OCI-LY1 (cell line): ENCODE measurements at regions not wholly inside any gene's neighbourhood (a gene's known extent, or its start where the extent isn't known, plus 50 kb on each side); places are given as distances from the start of the nearest gene placed in this dataset.

Source experiments
- H2AFZ ChIP-seq: fragments of 200-600 bp; sonication (generic), shearing (Covaris generic); 2 replicates; pipeline ENCODE4 v1.6.0; 2014; ENCODE audit warnings: antibody characterized with exemption, mild to moderate bottlenecking, low read length
- H3F3A ChIP-seq: fragments of 200-600 bp; sonication (generic), shearing (Covaris generic); 2 replicates; pipeline ENCODE4 v1.6.0; 2014; ENCODE audit warnings: mild to moderate bottlenecking, antibody characterized with exemption, low read length, moderate library complexity; ENCODE audit not compliant: insufficient read depth
- H3K27ac ChIP-seq: fragments of 200-600 bp; sonication (generic); 2 replicates; pipeline ENCODE4 v1.5.1; 2014; ENCODE audit warnings: low read length, mixed run types, mild to moderate bottlenecking, low read depth; ENCODE audit not compliant: poor library complexity, severe bottlenecking
- H3K27me3 ChIP-seq: fragments of 200-600 bp; sonication (generic); 2 replicates; pipeline ENCODE4 v1.6.0; 2014; ENCODE audit warnings: antibody characterized with exemption, mild to moderate bottlenecking, low read length, moderate library complexity; ENCODE audit not compliant: insufficient read depth
- H3K36me3 ChIP-seq: fragments of 200-600 bp; sonication (generic); 2 replicates; pipeline ENCODE4 v1.6.1; 2014; ENCODE audit warnings: mild to moderate bottlenecking, antibody characterized with exemption, low read length, moderate library complexity, mixed read lengths; ENCODE audit not compliant: insufficient read depth
- H3K4me1 ChIP-seq: fragments of 200-600 bp; sonication (generic); 2 replicates; pipeline ENCODE4 v1.5.1; 2014; ENCODE audit warnings: mild to moderate bottlenecking, low read length, moderate library complexity; ENCODE audit not compliant: insufficient read depth, severe bottlenecking
- H3K4me2 ChIP-seq: fragments of 200-600 bp; sonication (generic), shearing (Covaris generic); 2 replicates; pipeline ENCODE4 v1.6.1; 2014; ENCODE audit warnings: low read length
- H3K4me3 ChIP-seq: fragments of 200-600 bp; sonication (generic); 2 replicates; pipeline ENCODE4 v1.5.1; 2014; ENCODE audit warnings: low read length, low read depth, mild to moderate bottlenecking, mixed read lengths; ENCODE audit not compliant: poor library complexity, severe bottlenecking
- H3K79me2 ChIP-seq: fragments of 200-600 bp; shearing (Covaris generic); 2 replicates; pipeline ENCODE4 v1.6.1; 2016; ENCODE audit warnings: mixed run types, low read length, mixed read lengths; ENCODE audit not compliant: insufficient read depth
- H3K9ac ChIP-seq: fragments of 200-600 bp; sonication (generic), shearing (Covaris generic); 2 replicates; pipeline ENCODE4 v1.6.1; 2014; ENCODE audit warnings: mild to moderate bottlenecking, low read length, mixed read lengths
- H3K9me2 ChIP-seq: fragments of 200-600 bp; sonication (generic), shearing (Covaris generic); 2 replicates; pipeline ENCODE4 v1.6.1; 2014; ENCODE audit warnings: low read depth, mild to moderate bottlenecking, low read length, mixed read lengths
- H3K9me3 ChIP-seq: fragments of 200-600 bp; shearing (Covaris generic); 2 replicates; pipeline ENCODE4 v1.6.1; 2014; ENCODE audit warnings: low read length, mixed read lengths
- H4K20me1 ChIP-seq: fragments of 200-600 bp; sonication (generic), shearing (Covaris generic); 2 replicates; pipeline ENCODE4 v1.6.0; 2016; ENCODE audit warnings: mild to moderate bottlenecking, low read length; ENCODE audit not compliant: insufficient read depth
- EZH2 ChIP-seq: fragments of 200-600 bp; sonication (generic), shearing (Covaris generic); IDR thresholded peaks from 2 replicates; pipeline ENCODE4 v1.8.0; 2017; ENCODE audit warnings: borderline replicate concordance, mixed run types, mild to moderate bottlenecking, antibody characterized with exemption, low read length, moderate library complexity, mixed read lengths
- TF ChIP-seq, protein P1 (sequence below): fragments of 200-600 bp; sonication (generic), shearing (Covaris generic); IDR thresholded peaks from 2 replicates; pipeline ENCODE4 v1.5.1; 2017; ENCODE audit warnings: mild to moderate bottlenecking, antibody characterized with exemption, low read length, moderate library complexity, mixed read lengths

- H3K4me3 ChIP-seq = no peak overlapping the region
- H3K79me2 ChIP-seq = no peaks in the 10 kb centered on the region
- TF ChIP-seq, protein P1, sequence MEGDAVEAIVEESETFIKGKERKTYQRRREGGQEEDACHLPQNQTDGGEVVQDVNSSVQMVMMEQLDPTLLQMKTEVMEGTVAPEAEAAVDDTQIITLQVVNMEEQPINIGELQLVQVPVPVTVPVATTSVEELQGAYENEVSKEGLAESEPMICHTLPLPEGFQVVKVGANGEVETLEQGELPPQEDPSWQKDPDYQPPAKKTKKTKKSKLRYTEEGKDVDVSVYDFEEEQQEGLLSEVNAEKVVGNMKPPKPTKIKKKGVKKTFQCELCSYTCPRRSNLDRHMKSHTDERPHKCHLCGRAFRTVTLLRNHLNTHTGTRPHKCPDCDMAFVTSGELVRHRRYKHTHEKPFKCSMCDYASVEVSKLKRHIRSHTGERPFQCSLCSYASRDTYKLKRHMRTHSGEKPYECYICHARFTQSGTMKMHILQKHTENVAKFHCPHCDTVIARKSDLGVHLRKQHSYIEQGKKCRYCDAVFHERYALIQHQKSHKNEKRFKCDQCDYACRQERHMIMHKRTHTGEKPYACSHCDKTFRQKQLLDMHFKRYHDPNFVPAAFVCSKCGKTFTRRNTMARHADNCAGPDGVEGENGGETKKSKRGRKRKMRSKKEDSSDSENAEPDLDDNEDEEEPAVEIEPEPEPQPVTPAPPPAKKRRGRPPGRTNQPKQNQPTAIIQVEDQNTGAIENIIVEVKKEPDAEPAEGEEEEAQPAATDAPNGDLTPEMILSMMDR = no peak
- no peak for TF ChIP-seq EZH2
- H4K20me1 ChIP-seq = no peaks in the 10 kb centered on the region
- H3K9ac ChIP-seq = no peak overlapping the region
- no peaks in the 10 kb centered on the region for H3K27me3 ChIP-seq
- no peaks in the 10 kb centered on the region for H3K4me1 ChIP-seq
- no peak overlapping the region for H3K4me2 ChIP-seq
- no peaks in the 10 kb centered on the region for H3F3A ChIP-seq
- H3K27ac ChIP-seq = no peak overlapping the region
- no peak overlapping the region for H2AFZ ChIP-seq
- no peaks in the 10 kb centered on the region for H3K9me2 ChIP-seq
- H3K9me3 ChIP-seq = no peaks in the 10 kb centered on the region
- no peaks in the 10 kb centered on the region for H3K36me3 ChIP-seq
These were observed 430.1 kb upstream of the JAG1 start for GRCh38 chr20:11103866-11104265.

GRCh38 chr20:11108102-11108810, 434.5 kb upstream of the JAG1 start:
- Histone ChIP-seq H3K4me1 (no peaks in the 10 kb centered on the region), H4K20me1 (no peaks in the 10 kb centered on the region)

DNA sequence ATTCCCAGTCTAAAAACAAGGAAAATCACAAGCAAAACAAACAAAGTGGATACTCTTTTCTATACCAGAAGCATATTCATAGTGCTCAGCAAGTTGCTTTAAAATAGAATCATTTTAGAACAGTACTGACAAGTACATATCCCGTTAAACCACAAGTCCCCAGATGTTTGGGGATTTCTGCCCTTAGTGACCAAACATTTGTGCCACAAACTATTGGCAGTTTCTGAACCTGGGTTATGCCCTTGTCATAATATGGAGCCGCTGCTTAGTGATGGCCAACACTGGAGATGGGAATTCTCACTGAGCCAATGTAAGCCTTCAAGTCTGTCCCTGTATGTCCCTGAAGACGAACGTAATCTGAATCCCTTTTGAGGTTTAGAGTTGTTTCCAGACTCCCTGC, 436.7 kb upstream of the JAG1 start:
- H3K4me1 ChIP-seq = no peaks in the 10 kb centered on the region
- no peaks in the 10 kb centered on the region for H4K20me1 ChIP-seq
- no peaks in the 10 kb centered on the region for H3K9me3 ChIP-seq
- no peaks in the 10 kb centered on the region for H3K27me3 ChIP-seq
- no peak overlapping the region for H3K4me2 ChIP-seq
- H3K27ac ChIP-seq = no peak overlapping the region
- H3K9ac ChIP-seq = no peak overlapping the region
- TF ChIP-seq, protein P1 = no peak
- TF ChIP-seq EZH2 = no peak
- no peaks in the 10 kb centered on the region for H3K36me3 ChIP-seq
- H3K79me2 ChIP-seq = no peaks in the 10 kb centered on the region
- no peaks in the 10 kb centered on the region for H3K9me2 ChIP-seq
- no peak overlapping the region for H3K4me3 ChIP-seq
- no peaks in the 10 kb centered on the region for H3F3A ChIP-seq
- H2AFZ ChIP-seq = no peak overlapping the region

More at GRCh38 chr20:11108102-11108810, 434.5 kb upstream of the JAG1 start:
- Histone ChIP-seq H3K9me2 (no peaks in the 10 kb centered on the region), H3K79me2 (no peaks in the 10 kb centered on the region), H3K9ac (no peak overlapping the region), H3K27ac (no peak overlapping the region), H3K4me3 (no peak overlapping the region), H3K9me3 (no peaks in the 10 kb centered on the region), H3F3A (no peaks in the 10 kb centered on the region), H2AFZ (no peak overlapping the region), H3K4me2 (no peak overlapping the region), H3K27me3 (no peaks in the 10 kb centered on the region), H3K36me3 (no peaks in the 10 kb centered on the region)
- TF ChIP-seq, protein P1 = no peak
- TF ChIP-seq EZH2 = no peak
